HT1080 (cell line): ENCODE measurements at regions not wholly inside any gene's neighbourhood (a gene's known extent, or its start where the extent isn't known, plus 50 kb on each side); places are given as distances from the start of the nearest gene placed in this dataset.

ENCODE experiments used
- DNase-seq: peaks from one replicate; pipeline ENCODE4 v3.0.0-alpha.2; 2015; ENCODE audit warnings: low read depth

- DNase-seq, result no peak
Measured at GRCh38 chr19:31656507-31656906, 307.3 kb upstream of the TSHZ3 start.

GRCh38 chr19:31658993-31659896 lies 310.0 kb upstream of the TSHZ3 start:
- peak; percentile 6 for DNase-seq

- peak; percentile 78 for DNase-seq
Measured at GRCh38 chr19:31659897-31660210, 310.6 kb upstream of the TSHZ3 start.

GRCh38 chr19:31664096-31664495 lies 314.9 kb upstream of the TSHZ3 start:
- no peak for DNase-seq

- DNase-seq, result no peak
Measured at GRCh38 chr19:31664997-31665396, 315.8 kb upstream of the TSHZ3 start.

- DNase-seq, result peak; percentile 10
Measured at GRCh38 chr19:31666126-31666525, 316.9 kb upstream of the TSHZ3 start.

GRCh38 chr19:31667106-31667505 lies 317.9 kb upstream of the TSHZ3 start:
- DNase-seq, result no peak

GRCh38 chr19:31668921-31669320 lies 319.7 kb upstream of the TSHZ3 start:
- DNase-seq, result no peak

GRCh38 chr19:31670931-31671330 lies 321.7 kb upstream of the TSHZ3 start:
- DNase-seq, result no peak

- no peak for DNase-seq
Measured at GRCh38 chr19:31671411-31672035, 322.3 kb upstream of the TSHZ3 start.

- peak; percentile 68 for DNase-seq
Measured at GRCh38 chr19:31674503-31675192, 325.4 kb upstream of the TSHZ3 start.

- peak; percentile 86 for DNase-seq
Measured at GRCh38 chr19:31675193-31675913, 326.1 kb upstream of the TSHZ3 start.

GRCh38 chr19:31676271-31677004 lies 327.2 kb upstream of the TSHZ3 start:
- DNase-seq, result peak; percentile 20

GRCh38 chr19:31678421-31678820 lies 329.2 kb upstream of the TSHZ3 start:
- DNase-seq, result peak; percentile 10

- DNase-seq, result no peak
Measured at GRCh38 chr19:31681121-31681520, 331.9 kb upstream of the TSHZ3 start.

GRCh38 chr19:31693131-31693932 lies 344.1 kb upstream of the TSHZ3 start:
- no peak for DNase-seq

GRCh38 chr19:31693933-31694269 lies 344.7 kb upstream of the TSHZ3 start:
- no peak for DNase-seq

GRCh38 chr19:31694761-31695160 lies 345.5 kb upstream of the TSHZ3 start:
- no peak for DNase-seq

- DNase-seq, result no peak
Measured at GRCh38 chr19:31699421-31699820, 350.2 kb upstream of the TSHZ3 start.

- DNase-seq, result no peak
Measured at GRCh38 chr19:31701146-31701545, 351.9 kb upstream of the TSHZ3 start.
